ENCODE measurements at regions not wholly inside any gene's neighbourhood (a gene's known extent, or its start where the extent isn't known, plus 50 kb on each side); places are given as distances from the start of the nearest gene placed in this dataset.
"Not testable (repeated sequence)": the region's sequence is repeated elsewhere in the genome, so short reads cannot be mapped to it uniquely, and the experiment has no call there.

GRCh38 chr4:31259119-31259518 lies 539.0 kb downstream of the PCDH7 start:
- POLR2A ChIA-PET: no interaction called here

DNA sequence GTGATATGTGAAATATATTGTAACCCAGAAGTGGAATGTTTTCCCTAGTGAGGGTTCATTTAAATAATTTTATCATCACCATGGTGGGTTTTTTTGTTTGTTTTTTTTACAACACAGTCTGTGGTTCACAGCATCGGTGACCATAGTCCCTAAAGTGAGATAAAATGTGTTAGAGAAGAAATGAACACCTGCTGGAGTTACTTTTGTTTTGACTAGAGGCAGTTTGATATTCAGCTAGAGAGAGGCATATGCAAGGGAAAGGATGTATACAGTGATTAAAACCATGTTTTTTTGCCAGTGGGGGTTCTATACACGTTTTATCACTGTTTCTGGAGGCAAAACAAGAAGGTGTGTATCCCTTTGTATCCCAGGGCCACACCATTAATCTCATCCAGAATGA lies 541.5 kb downstream of the PCDH7 start:
- no peak for FAIRE-seq
- Histone ChIP-seq H3K4me3 (no peak overlapping the region), H3K9me3 (no peaks in the 10 kb centered on the region), H3K4me1 (no peaks in the 10 kb centered on the region), H3K4me2 (no peak overlapping the region), H3K27ac (no peak overlapping the region)
- CTCF ChIA-PET: no interaction called here
- no peak for DNase-seq (ENCODE audit: low read depth in 1 of 2, low spot score in 1 of 2)
- POLR2A ChIA-PET: no interaction called here
- no peak for ATAC-seq
- TF ChIP-seq ZSCAN20 (CRISPR knock-in tag; IDR thresholded peaks at IDR 0.05): no peak
- TF ChIP-seq, protein P1, sequence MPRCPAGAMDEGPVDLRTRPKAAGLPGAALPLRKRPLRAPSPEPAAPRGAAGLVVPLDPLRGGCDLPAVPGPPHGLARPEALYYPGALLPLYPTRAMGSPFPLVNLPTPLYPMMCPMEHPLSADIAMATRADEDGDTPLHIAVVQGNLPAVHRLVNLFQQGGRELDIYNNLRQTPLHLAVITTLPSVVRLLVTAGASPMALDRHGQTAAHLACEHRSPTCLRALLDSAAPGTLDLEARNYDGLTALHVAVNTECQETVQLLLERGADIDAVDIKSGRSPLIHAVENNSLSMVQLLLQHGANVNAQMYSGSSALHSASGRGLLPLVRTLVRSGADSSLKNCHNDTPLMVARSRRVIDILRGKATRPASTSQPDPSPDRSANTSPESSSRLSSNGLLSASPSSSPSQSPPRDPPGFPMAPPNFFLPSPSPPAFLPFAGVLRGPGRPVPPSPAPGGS (IDR thresholded peaks at IDR 0.05): no peak
- TF ChIP-seq EHF (CRISPR knock-in tag; IDR thresholded peaks at IDR 0.05): no peak
- TF ChIP-seq HDAC2 (IDR thresholded peaks at IDR 0.05): no peak
- no peak for TF ChIP-seq RFX5 (IDR thresholded peaks at IDR 0.05)
- TF ChIP-seq HOXB5 (CRISPR knock-in tag; IDR thresholded peaks at IDR 0.05): no peak
- TF ChIP-seq CBX2 (IDR thresholded peaks at IDR 0.05; ENCODE audit: borderline replicate concordance, low read depth): no peak
- TF ChIP-seq HEYL (CRISPR knock-in tag; IDR thresholded peaks at IDR 0.05): no peak
- TF ChIP-seq ZNF302 (CRISPR knock-in tag; IDR thresholded peaks at IDR 0.05): no peak
- TF ChIP-seq, protein P2, sequence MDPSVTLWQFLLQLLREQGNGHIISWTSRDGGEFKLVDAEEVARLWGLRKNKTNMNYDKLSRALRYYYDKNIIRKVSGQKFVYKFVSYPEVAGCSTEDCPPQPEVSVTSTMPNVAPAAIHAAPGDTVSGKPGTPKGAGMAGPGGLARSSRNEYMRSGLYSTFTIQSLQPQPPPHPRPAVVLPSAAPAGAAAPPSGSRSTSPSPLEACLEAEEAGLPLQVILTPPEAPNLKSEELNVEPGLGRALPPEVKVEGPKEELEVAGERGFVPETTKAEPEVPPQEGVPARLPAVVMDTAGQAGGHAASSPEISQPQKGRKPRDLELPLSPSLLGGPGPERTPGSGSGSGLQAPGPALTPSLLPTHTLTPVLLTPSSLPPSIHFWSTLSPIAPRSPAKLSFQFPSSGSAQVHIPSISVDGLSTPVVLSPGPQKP (IDR thresholded peaks at IDR 0.05; ENCODE audit: low read depth, low read length): no peak
- TF ChIP-seq JUN (IDR thresholded peaks at IDR 0.05): no peak
- no peak for TF ChIP-seq CHD4 (IDR thresholded peaks at IDR 0.05; ENCODE audit: borderline replicate concordance)
- no peak for TF ChIP-seq SREBF2 (IDR thresholded peaks at IDR 0.05)
- WGBS (ENCODE audit: missing lambda C conversion rate): 0% methylated on average over 2 of the region's 2 CpGs

More at GRCh38 chr4:31259119-31259518, 539.0 kb downstream of the PCDH7 start:
- no peaks in the 10 kb centered on the region for H3K4me1 ChIP-seq
- DNase-seq (ENCODE audit: low read depth in 1 of 2, low spot score in 1 of 2): no peak
- no peak for TF ChIP-seq MAX (IDR thresholded peaks at IDR 0.05)
- no peaks in the 10 kb centered on the region for H3K9me3 ChIP-seq
- H3K4me2 ChIP-seq: no peak overlapping the region
- CTCF ChIA-PET: no interaction called here
- WGBS (ENCODE audit: missing lambda C conversion rate): 64% methylated on average over 13 of the region's 15 CpGs
- no peak for FAIRE-seq
- H3K27ac ChIP-seq: no peak overlapping the region
- H3K4me3 ChIP-seq: no peak overlapping the region
- ATAC-seq: no peak

- CTCF ChIA-PET; H3K4me1 ChIP-seq; H3K4me3 ChIP-seq; H3K27ac ChIP-seq; H3K4me2 ChIP-seq; POLR2A ChIA-PET; H3K9me3 ChIP-seq; DNase-seq (ENCODE audit: low read depth in 1 of 2, low spot score in 1 of 2); FAIRE-seq; ATAC-seq: not testable (repeated sequence)
- 80% methylated on average over 4 of the region's 4 CpGs for WGBS (ENCODE audit: missing lambda C conversion rate)
Measured at GRCh38 chr4:31266094-31266493, 545.9 kb downstream of the PCDH7 start.

DNA sequence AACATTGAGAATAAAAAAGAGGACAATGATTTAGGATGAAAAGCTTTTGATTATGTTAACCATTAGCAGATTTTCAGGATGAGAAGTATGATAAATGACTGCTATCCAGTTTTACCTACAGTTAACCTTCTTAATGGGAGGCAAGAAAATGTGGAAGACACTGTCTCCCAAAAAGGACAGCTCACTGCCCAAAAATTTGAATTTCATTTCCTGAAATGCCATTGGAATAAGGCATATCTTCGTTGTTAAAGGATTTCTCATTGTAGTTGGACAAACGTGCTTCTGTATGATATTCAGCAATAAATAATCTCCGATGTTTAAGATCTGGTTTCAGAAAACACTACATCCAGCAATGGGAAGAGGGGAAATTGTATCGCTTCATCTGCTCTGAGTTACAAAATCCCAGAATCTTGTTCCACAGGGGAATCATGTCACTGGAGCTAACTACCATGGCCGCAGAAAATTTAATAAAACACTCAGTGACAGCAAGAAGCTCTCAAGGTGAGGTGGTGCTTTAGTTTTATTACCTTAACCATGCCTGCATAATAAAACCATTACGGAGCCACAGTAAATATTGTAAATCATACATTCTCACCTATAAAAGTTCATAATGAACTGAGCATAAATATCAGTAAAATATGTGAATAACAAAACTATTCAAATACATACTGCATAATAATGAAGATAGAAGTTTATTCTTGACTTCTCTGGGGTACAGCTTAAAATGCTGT lies 552.3 kb downstream of the PCDH7 start:
- no peaks in the 10 kb centered on the region for H3K9me3 ChIP-seq
- POLR2A ChIA-PET: no interaction called here
- DNase-seq (ENCODE audit: low read depth in 1 of 2, low spot score in 1 of 2) (no peak), FAIRE-seq (no peak), ATAC-seq (no peak)
- no peak overlapping the region for H3K4me3 ChIP-seq
- H3K4me2 ChIP-seq: no peak overlapping the region
- CTCF ChIA-PET: interaction anchor here (0.7 kb wide), 1 partner anchor 14 kb away, joined by 3 read pairs; no protein-coding TSS in a partner anchor
- WGBS (ENCODE audit: missing lambda C conversion rate): 30% methylated on average over 6 of the region's 6 CpGs
- H3K27ac ChIP-seq: no peak overlapping the region
- H3K4me1 ChIP-seq: no peaks in the 10 kb centered on the region
- TF ChIP-seq TP53 (CRISPR knock-in tag; IDR thresholded peaks at IDR 0.05) (no peak), EP300 (IDR thresholded peaks at IDR 0.05) (no peak), RAD21 (conservative IDR thresholded peaks at IDR 0.05 in 1 of 2, IDR thresholded peaks at IDR 0.05 in 1 of 2) (no peak), RARB (CRISPR knock-in tag; IDR thresholded peaks at IDR 0.05) (no peak), GATA3 (IDR thresholded peaks at IDR 0.05; ENCODE audit: borderline replicate concordance) (no peak), MYC (IDR thresholded peaks at IDR 0.05; ENCODE audit: borderline replicate concordance, low read length) (no peak), EHMT2 (IDR thresholded peaks at IDR 0.05; ENCODE audit: low read depth) (no peak), CBX8 (IDR thresholded peaks at IDR 0.05) (no peak), BHLHE40 (IDR thresholded peaks at IDR 0.05; ENCODE audit: low read depth, low read length) (no peak), REST (IDR thresholded peaks at IDR 0.05) (no peak), FOXS1 (CRISPR knock-in tag; IDR thresholded peaks at IDR 0.05) (no peak)
- TF ChIP-seq, protein P2 (IDR thresholded peaks at IDR 0.05; ENCODE audit: low read depth, low read length): no peak
